Natural killer cell (primary cell): ENCODE measurements at regions not wholly inside any gene's neighbourhood (a gene's known extent, or its start where the extent isn't known, plus 50 kb on each side); places are given as distances from the start of the nearest gene placed in this dataset.

Experiments
- ATAC-seq, 3 donors: fragments of 150-1000 bp in 2 of 3; fragments of 200-7000 bp in 1 of 3; cut with Tn5 transposase; 1 replicate in 1 of 3; 2 replicates in 2 of 3; pipeline ENCODE4 v1.10.0; 2021; ENCODE audit warnings: mild to moderate bottlenecking in 2 of 3, moderate library complexity in 2 of 3
- DNase-seq, 2 donors: peaks; one replicate each; pipeline versions ENCODE4 v3.0.0 to v3.0.0-alpha.2; 2013 to 2021; ENCODE audit warnings: mixed read lengths in 1 of 2
- H3K27ac ChIP-seq: one replicate; pipeline ENCODE4 v1.5.1; 2013; ENCODE audit warnings: mild to moderate bottlenecking, low read length
- H3K27me3 ChIP-seq: one replicate; pipeline ENCODE4 v1.6.1; 2013; ENCODE audit warnings: low read length; ENCODE audit not compliant: control insufficient read depth, insufficient read depth
- H3K36me3 ChIP-seq: one replicate; pipeline ENCODE4 v1.6.1; 2013; ENCODE audit warnings: low read length; ENCODE audit not compliant: control insufficient read depth, insufficient read depth
- H3K4me1 ChIP-seq: one replicate; pipeline ENCODE4 v1.6.1; 2013; ENCODE audit warnings: low read length; ENCODE audit not compliant: control insufficient read depth, insufficient read depth
- H3K4me3 ChIP-seq: one replicate; pipeline ENCODE4 v1.5.1; 2013; ENCODE audit warnings: low read length
- H3K9me3 ChIP-seq: one replicate; pipeline ENCODE4 v1.6.1; 2013; ENCODE audit warnings: low read length; ENCODE audit not compliant: control insufficient read depth, insufficient read depth
- H3K27ac Mint-ChIP-seq, 2 donors: one replicate each; pipeline ENCODE4 v1.8.0; 2022; ENCODE audit warnings: mild to moderate bottlenecking in 2 of 2, mixed read lengths in 2 of 2, moderate library complexity in 1 of 2
- H3K27me3 Mint-ChIP-seq, 2 donors: one replicate each; pipeline ENCODE4 v1.8.0; 2022; ENCODE audit warnings: low read depth in 2 of 2, mixed read lengths in 2 of 2
- H3K36me3 Mint-ChIP-seq: one replicate; pipeline ENCODE4 v1.8.0; 2022; ENCODE audit warnings: mixed read lengths
- H3K4me1 Mint-ChIP-seq, 2 donors: one replicate each; pipeline ENCODE4 v1.8.0; 2022; ENCODE audit warnings: mixed read lengths in 2 of 2
- H3K4me3 Mint-ChIP-seq: one replicate; pipeline ENCODE4 v1.8.0; 2022; ENCODE audit warnings: mild to moderate bottlenecking, moderate library complexity, mixed read lengths
- H3K9me3 Mint-ChIP-seq, 2 donors: one replicate each; pipeline ENCODE4 v1.8.0; 2022; ENCODE audit warnings: mixed read lengths in 2 of 2
- WGBS: methylation state at CpG from one replicate; pipeline ENCODE4 v1.1.7; 2013; ENCODE audit warnings: missing lambda C conversion rate; ENCODE audit not compliant: insufficient coverage; 5-methylcytosine and 5-hydroxymethylcytosine counted together
- intact Hi-C: fragments of 100-400 bp; cut with micrococcal nuclease; formaldehyde crosslinking; loops from one replicate; pipeline ENCODE4 v1.14.2; 2022
- TF ChIP-seq, protein P1 (sequence below): fragments of 200-600 bp; IDR thresholded peaks from one replicate; pipeline ENCODE4 v1.8.0; 2022; ENCODE audit warnings: antibody characterized with exemption

DNA sequence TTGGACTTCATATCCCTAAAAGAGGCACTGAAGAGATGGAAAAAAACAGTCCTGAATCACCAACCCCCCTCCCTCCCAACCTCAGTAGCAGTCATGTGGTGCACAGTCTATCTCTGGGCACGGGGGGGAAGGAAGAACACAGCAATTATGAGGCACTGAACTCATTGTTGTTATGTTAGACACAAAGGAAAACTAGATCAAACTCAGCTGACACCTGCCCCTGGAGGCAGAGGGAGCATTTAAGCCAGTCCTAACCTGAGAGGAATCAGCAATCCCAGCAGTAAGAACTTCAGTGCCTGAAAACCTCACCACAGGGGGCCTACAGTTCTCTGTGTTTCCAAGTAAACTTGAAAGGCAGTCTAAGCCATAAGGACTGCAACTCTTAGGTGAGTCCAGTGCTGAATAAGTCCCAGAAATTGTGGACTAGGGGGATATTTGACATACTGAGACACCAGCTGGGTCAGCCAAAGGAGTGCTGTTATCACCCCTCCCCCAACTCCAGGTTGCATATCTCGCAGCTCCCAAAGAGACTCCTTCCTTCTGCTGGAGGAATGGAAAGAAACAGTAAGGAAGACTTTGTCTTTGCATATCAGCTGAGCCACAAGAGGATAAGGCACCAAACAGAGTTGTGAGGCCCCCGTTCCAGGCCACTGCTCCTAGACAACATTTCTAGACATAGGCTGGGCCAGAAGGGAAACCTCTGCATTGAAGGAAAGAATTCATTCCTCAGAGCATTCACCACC lies 72.5 kb downstream of the GLYATL1 start:
- Histone ChIP-seq H3K27me3 (no peaks in the 10 kb centered on the region), H3K36me3 (no peaks in the 10 kb centered on the region), H3K4me3 (no peak overlapping the region), H3K9me3 (no peaks in the 10 kb centered on the region), H3K4me1 (no peaks in the 10 kb centered on the region), H3K27ac (no peak overlapping the region)
- H3K27me3 Mint-ChIP-seq: peaks cover 0 to 8% of the 10 kb centered on the region in 2 donors
- no peaks in the 10 kb centered on the region for H3K4me1 Mint-ChIP-seq
- H3K4me3 Mint-ChIP-seq: no peak overlapping the region
- H3K9me3 Mint-ChIP-seq: no peaks in the 10 kb centered on the region
- ATAC-seq (no peak), DNase-seq (no peak)
- WGBS: 25% methylated on average over 2 of the region's 3 CpGs
- intact Hi-C loops: loop anchor here (5.0 kb wide), 1 partner anchor 165 kb away; no protein-coding TSS in a partner anchor
- H3K27ac Mint-ChIP-seq: no peak overlapping the region
- no peaks in the 10 kb centered on the region for H3K36me3 Mint-ChIP-seq
- TF ChIP-seq, protein P1, sequence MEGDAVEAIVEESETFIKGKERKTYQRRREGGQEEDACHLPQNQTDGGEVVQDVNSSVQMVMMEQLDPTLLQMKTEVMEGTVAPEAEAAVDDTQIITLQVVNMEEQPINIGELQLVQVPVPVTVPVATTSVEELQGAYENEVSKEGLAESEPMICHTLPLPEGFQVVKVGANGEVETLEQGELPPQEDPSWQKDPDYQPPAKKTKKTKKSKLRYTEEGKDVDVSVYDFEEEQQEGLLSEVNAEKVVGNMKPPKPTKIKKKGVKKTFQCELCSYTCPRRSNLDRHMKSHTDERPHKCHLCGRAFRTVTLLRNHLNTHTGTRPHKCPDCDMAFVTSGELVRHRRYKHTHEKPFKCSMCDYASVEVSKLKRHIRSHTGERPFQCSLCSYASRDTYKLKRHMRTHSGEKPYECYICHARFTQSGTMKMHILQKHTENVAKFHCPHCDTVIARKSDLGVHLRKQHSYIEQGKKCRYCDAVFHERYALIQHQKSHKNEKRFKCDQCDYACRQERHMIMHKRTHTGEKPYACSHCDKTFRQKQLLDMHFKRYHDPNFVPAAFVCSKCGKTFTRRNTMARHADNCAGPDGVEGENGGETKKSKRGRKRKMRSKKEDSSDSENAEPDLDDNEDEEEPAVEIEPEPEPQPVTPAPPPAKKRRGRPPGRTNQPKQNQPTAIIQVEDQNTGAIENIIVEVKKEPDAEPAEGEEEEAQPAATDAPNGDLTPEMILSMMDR: no peak

DNA sequence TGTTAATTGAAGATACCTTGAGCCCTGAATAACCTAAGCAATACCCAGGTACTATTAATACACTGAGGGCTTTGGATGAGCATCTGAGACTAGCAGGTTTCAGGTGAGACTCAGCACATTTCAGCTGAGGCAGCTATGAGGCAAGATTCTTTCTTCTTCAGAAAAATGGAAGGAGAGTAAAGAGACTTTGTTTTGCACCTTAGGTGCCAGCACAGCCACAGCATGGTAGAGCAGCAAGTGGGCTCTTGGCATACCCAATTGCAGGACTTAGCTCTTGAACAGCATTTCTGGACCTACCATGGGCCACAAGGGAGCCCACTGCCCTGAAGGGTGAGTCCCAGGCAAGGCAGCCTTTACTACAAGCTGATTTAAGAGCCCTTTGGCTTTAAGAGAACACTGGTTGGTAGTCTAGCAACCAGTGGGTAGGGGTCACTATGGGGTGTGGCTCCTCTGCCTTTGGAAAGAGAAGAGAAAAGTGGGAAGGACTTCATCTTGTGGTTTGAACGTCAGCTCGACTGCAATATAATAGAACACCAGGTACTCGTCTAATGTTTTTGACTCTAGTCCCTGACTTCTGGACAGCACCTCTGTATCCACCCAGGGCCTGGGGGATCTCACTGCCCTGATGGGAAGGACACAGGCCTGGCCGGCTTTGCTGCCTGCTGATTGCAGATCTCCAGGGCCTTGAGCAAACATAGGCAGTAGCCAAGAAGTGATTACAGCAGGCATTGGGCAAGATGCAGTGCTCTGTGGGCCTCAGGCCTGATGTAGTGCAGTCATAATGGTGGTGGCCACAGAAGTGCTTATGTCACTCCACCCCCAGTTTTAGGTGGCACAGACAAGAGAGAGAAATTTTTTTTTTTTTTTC lies 73.3 kb downstream of the GLYATL1 start:
- WGBS: 87% methylated on average over 4 of the region's 4 CpGs
- ATAC-seq: no peak
- Histone ChIP-seq H3K9me3 (no peaks in the 10 kb centered on the region), H3K27me3 (no peaks in the 10 kb centered on the region), H3K4me3 (no peak overlapping the region), H3K36me3 (no peaks in the 10 kb centered on the region), H3K27ac (no peak overlapping the region), H3K4me1 (no peaks in the 10 kb centered on the region)
- Mint-ChIP-seq H3K4me1 (no peaks in the 10 kb centered on the region), H3K36me3 (no peaks in the 10 kb centered on the region), H3K4me3 (no peak overlapping the region), H3K9me3 (no peaks in the 10 kb centered on the region), H3K27me3 (peaks cover 0 to 8% of the 10 kb centered on the region in 2 donors), H3K27ac (no peak overlapping the region)
- DNase-seq: no peak
- intact Hi-C loops: loop anchor here (5.0 kb wide), 1 partner anchor 165 kb away; no protein-coding TSS in a partner anchor
- TF ChIP-seq, protein P1: no peak

DNA sequence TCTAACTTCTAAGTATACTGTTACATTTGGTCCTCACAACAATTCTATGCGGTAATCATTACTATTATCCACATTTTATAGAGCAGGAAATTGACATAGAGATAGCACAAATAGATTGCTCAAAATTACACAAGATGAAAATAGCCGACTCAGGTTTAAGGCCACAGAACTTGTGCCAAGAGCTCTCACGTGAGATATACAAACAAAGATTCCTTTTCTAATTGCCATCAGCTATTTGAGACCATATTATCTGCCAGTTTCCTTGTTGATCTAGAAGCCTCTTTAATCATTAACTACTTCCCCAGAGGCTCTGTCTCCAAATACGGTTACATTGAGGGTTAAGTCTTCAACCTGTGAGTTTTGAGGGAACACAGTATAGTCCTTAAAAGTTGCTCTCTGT lies 61.0 kb upstream of the GLYATL1B start:
- H3K4me1 ChIP-seq: no peaks in the 10 kb centered on the region
- WGBS: 86% methylated on average over 4 of the region's 4 CpGs
- no peak for ATAC-seq

More for the DNA sequence above, 61.0 kb upstream of the GLYATL1B start:
- no peaks in the 10 kb centered on the region for H3K36me3 Mint-ChIP-seq
- H3K4me1 Mint-ChIP-seq: no peaks in the 10 kb centered on the region
- TF ChIP-seq, protein P1: no peak
- Histone ChIP-seq H3K36me3 (no peaks in the 10 kb centered on the region), H3K4me3 (no peak overlapping the region), H3K9me3 (no peaks in the 10 kb centered on the region), H3K27me3 (no peaks in the 10 kb centered on the region), H3K27ac (no peak overlapping the region)
- H3K27me3 Mint-ChIP-seq: peaks cover 4 to 7% of the 10 kb centered on the region in 2 donors
- no peak overlapping the region for H3K27ac Mint-ChIP-seq
- H3K4me3 Mint-ChIP-seq: no peak overlapping the region
- no peaks in the 10 kb centered on the region for H3K9me3 Mint-ChIP-seq
- DNase-seq: no peak
- intact Hi-C loops: no loop called here
